ENCODE measurements at regions not wholly inside any gene's neighbourhood (a gene's known extent, or its start where the extent isn't known, plus 50 kb on each side); places are given as distances from the start of the nearest gene placed in this dataset.

GRCh38 chr5:8585230-8586018 lies 716.5 kb downstream of the MTRR start:
- no peak overlapping the region for H3K4me3 ChIP-seq
- peaks cover 0 to 4% (median 0%) of the 10 kb centered on the region in 7 donors for H3K27me3 ChIP-seq
- H3K27ac ChIP-seq = no peak overlapping the region
- intact Hi-C loops (cut with DNase I) = no loop called here
- DNase-seq (no peak), ATAC-seq (no peak)
- H3K9me3 ChIP-seq = peaks cover 0 to 9% (median 0%) of the 10 kb centered on the region in 11 donors
- no peaks in the 10 kb centered on the region for H3K4me1 ChIP-seq
- TF ChIP-seq, protein P1, sequence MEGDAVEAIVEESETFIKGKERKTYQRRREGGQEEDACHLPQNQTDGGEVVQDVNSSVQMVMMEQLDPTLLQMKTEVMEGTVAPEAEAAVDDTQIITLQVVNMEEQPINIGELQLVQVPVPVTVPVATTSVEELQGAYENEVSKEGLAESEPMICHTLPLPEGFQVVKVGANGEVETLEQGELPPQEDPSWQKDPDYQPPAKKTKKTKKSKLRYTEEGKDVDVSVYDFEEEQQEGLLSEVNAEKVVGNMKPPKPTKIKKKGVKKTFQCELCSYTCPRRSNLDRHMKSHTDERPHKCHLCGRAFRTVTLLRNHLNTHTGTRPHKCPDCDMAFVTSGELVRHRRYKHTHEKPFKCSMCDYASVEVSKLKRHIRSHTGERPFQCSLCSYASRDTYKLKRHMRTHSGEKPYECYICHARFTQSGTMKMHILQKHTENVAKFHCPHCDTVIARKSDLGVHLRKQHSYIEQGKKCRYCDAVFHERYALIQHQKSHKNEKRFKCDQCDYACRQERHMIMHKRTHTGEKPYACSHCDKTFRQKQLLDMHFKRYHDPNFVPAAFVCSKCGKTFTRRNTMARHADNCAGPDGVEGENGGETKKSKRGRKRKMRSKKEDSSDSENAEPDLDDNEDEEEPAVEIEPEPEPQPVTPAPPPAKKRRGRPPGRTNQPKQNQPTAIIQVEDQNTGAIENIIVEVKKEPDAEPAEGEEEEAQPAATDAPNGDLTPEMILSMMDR (IDR thresholded peaks at IDR 0.05) = peak in 1 of 9 donors; percentile 10
- 60% methylated on average over 3 of the region's 3 CpGs for WGBS, 2 donors
- H3K36me3 ChIP-seq = no peaks in the 10 kb centered on the region

DNA sequence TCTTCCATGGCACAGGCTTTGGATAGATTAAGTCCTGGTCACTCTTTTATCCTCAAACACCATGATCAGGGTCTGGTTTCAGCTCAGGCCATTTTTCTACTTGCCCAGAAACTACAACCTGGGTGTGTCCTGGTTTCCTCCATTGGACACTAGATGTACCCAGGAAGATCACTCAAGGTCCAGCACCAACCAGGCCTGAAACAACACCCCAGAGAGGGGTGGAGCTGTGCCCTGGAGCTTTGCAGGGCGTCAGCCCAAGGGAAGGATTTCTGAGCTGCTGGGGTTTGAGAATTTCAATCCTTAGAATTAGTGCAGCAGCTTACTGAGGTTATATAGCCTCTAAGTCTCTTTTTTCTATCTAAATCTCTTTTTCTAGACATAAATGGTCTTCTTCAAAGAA lies 722.0 kb downstream of the MTRR start:
- TF ChIP-seq, protein P1 (IDR thresholded peaks at IDR 0.05) = no peak
- Histone ChIP-seq H3K27me3 (no peaks in the 10 kb centered on the region), H3K4me1 (no peaks in the 10 kb centered on the region), H3K4me3 (no peak overlapping the region), H3K36me3 (no peaks in the 10 kb centered on the region), H3K27ac (no peak overlapping the region), H3K9me3 (peaks cover 0 to 17% (median 0%) of the 10 kb centered on the region in 11 donors)
- DNase-seq (no peak), ATAC-seq (no peak)
- 50 to 52% methylated on average over 1 of the region's 1 CpG for WGBS, 2 donors
- intact Hi-C loops (cut with DNase I) = no loop called here

DNA sequence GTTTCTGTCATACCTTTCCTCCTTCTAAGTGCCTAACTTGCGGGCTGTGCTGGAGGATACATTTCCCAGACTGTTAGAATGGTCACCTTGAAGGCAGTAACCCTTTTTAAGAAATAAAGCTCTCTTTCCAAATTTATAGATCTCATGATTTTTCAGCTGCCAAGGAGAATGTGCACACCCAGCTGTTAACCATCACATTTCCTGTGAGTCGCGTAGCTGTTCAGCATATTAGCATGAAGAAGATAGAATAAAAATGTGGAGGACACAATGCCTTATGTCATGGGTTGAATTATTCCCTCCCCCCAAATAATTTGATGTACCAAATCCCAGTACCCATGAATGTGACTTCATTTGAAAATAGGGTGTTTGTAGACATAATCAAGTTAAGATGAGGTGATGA lies 729.4 kb downstream of the MTRR start:
- ATAC-seq = no peak
- no peak for DNase-seq
- no peak overlapping the region for H3K4me3 ChIP-seq
- H3K27me3 ChIP-seq = peaks cover 0 to 4% (median 0%) of the 10 kb centered on the region in 7 donors
- H3K27ac ChIP-seq = no peak overlapping the region
- 80 to 83% methylated on average over 3 of the region's 3 CpGs for WGBS, 2 donors
- no peaks in the 10 kb centered on the region for H3K4me1 ChIP-seq
- TF ChIP-seq, protein P1 (IDR thresholded peaks at IDR 0.05) = no peak
- intact Hi-C loops (cut with DNase I) = no loop called here
- no peaks in the 10 kb centered on the region for H3K9me3 ChIP-seq
- no peaks in the 10 kb centered on the region for H3K36me3 ChIP-seq

DNA sequence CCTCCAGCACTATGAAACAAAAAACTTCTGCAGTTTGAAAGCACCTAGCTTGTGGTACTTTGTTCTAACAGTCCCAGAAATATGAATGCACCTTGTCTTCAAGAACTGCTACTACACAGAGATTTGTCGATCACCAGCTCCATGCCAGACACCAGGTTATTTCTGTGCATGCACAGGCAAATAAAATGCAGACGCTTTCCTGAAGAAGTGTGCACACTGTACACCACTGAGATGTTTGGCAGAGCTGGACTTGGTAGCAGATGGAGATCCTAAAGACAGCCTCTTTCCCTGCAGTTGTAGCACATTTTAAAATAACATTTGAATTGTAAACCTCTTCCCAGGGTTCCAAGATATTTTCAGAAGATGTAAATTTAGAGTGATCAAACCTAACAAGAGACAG lies 730.0 kb downstream of the MTRR start:
- WGBS, 2 donors = 64 to 65% methylated on average over 2 of the region's 2 CpGs
- intact Hi-C loops (cut with DNase I) = no loop called here
- H3K27me3 ChIP-seq = peaks cover 0 to 9% (median 0%) of the 10 kb centered on the region in 7 donors
- H3K36me3 ChIP-seq = no peaks in the 10 kb centered on the region
- TF ChIP-seq, protein P1 (IDR thresholded peaks at IDR 0.05) = no peak
- H3K9me3 ChIP-seq = no peaks in the 10 kb centered on the region
- DNase-seq = no peak
- no peak for ATAC-seq
- H3K4me3 ChIP-seq = no peak overlapping the region
- H3K27ac ChIP-seq = no peak overlapping the region
- H3K4me1 ChIP-seq = no peaks in the 10 kb centered on the region

Data from heart right ventricle (tissue), 16 donors.